Activated B cell treated with CpG ODN at 0.5 μM for 24 hours (primary cell): ENCODE measurements at regions not wholly inside any gene's neighbourhood (a gene's known extent, or its start where the extent isn't known, plus 50 kb on each side); places are given as distances from the start of the nearest gene placed in this dataset.

ENCODE experiments used
- ATAC-seq: fragments of 200-7000 bp; cut with Tn5 transposase; one replicate; pipeline ENCODE4 v1.10.0; 2021; ENCODE audit warnings: low read depth, mild to moderate bottlenecking, moderate library complexity
- CTCF ChIA-PET: fragments of 350-600 bp; sonication (Branson Sonifier 250); formaldehyde crosslinking; loops from one replicate; lab custom pipeline; 2021; ENCODE audit warnings: antibody characterized with exemption; lab: Charles Lee
- POLR2A ChIA-PET: fragments of 350-600 bp; sonication (Branson Sonifier 250); formaldehyde crosslinking; loops from one replicate; lab custom pipeline; 2021; ENCODE audit warnings: antibody characterized with exemption; lab: Charles Lee
- DNase-seq: peaks from one replicate; pipeline ENCODE4 v3.0.0; 2022
- H3K27ac Mint-ChIP-seq: one replicate; pipeline ENCODE4 v1.8.0; 2020; ENCODE audit warnings: mixed read lengths
- H3K27me3 Mint-ChIP-seq: one replicate; pipeline ENCODE4 v1.8.0; 2021; ENCODE audit warnings: mixed read lengths
- H3K36me3 Mint-ChIP-seq: one replicate; pipeline ENCODE4 v1.8.0; 2021; ENCODE audit warnings: low read depth, mixed read lengths
- H3K4me1 Mint-ChIP-seq: one replicate; pipeline ENCODE4 v1.8.0; 2021; ENCODE audit warnings: mixed read lengths
- H3K4me3 Mint-ChIP-seq: one replicate; pipeline ENCODE4 v1.8.0; 2020; ENCODE audit warnings: mild to moderate bottlenecking, mixed read lengths
- H3K9me3 Mint-ChIP-seq: one replicate; pipeline ENCODE4 v1.8.0; 2020; ENCODE audit warnings: mixed read lengths
- intact Hi-C: fragments of 100-400 bp; cut with micrococcal nuclease; formaldehyde crosslinking; loops from one replicate; pipeline ENCODE4 v1.15.1; 2024
- TF ChIP-seq, protein P1 (sequence below): fragments of 200-600 bp; IDR thresholded peaks from one replicate; pipeline ENCODE4 v1.8.0; 2022; ENCODE audit warnings: antibody characterized with exemption, mild to moderate bottlenecking

DNA sequence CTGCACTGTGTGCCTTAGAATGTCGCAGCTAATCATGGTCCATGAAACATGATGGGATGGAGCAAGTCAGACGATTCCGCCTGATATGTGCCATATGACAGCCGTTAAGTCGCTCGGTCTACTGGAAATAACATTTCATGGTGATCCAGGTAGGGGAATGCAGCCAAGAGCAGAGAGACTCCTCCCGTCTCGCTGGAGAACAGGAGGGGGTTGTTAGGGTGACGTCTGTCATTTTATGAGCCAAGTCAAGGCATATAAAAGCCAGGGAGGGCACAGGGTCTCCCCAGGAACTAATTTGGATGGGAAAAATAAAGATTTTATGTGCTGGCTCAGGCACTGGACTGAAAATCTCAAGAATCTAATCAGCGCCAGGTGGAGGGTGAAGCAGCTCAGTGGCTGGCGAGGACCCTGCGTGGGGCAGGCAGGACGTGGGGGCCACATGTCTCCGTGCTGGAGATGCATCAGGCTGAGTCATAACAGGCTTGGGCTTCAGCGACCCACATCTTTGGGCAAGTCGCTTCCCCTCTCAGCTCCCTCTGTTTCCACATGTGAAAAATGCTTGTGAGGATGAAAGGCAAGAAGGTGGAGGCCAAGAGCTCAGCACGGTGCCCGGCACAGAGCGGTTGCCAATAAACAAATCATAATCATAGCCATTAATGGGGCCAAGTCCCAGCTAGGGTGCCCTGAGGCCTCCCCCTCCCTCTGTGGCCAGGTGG is 234.6 kb downstream of the ANKRD60 start:
- Mint-ChIP-seq H3K4me1 (peaks cover 6% of the 10 kb centered on the region), H3K36me3 (no peaks in the 10 kb centered on the region), H3K4me3 (no peak overlapping the region), H3K27me3 (peaks cover 32% of the 10 kb centered on the region), H3K27ac (no peak overlapping the region), H3K9me3 (no peaks in the 10 kb centered on the region)
- intact Hi-C loops: no loop called here
- POLR2A ChIA-PET: no interaction called here
- ATAC-seq (no peak), DNase-seq (no peak)
- CTCF ChIA-PET: no interaction called here
- TF ChIP-seq, protein P1, sequence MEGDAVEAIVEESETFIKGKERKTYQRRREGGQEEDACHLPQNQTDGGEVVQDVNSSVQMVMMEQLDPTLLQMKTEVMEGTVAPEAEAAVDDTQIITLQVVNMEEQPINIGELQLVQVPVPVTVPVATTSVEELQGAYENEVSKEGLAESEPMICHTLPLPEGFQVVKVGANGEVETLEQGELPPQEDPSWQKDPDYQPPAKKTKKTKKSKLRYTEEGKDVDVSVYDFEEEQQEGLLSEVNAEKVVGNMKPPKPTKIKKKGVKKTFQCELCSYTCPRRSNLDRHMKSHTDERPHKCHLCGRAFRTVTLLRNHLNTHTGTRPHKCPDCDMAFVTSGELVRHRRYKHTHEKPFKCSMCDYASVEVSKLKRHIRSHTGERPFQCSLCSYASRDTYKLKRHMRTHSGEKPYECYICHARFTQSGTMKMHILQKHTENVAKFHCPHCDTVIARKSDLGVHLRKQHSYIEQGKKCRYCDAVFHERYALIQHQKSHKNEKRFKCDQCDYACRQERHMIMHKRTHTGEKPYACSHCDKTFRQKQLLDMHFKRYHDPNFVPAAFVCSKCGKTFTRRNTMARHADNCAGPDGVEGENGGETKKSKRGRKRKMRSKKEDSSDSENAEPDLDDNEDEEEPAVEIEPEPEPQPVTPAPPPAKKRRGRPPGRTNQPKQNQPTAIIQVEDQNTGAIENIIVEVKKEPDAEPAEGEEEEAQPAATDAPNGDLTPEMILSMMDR: no peak

GRCh38 chr20:57991211-57991881 is 237.1 kb downstream of the ANKRD60 start:
- H3K36me3 Mint-ChIP-seq: no peaks in the 10 kb centered on the region
- no peaks in the 10 kb centered on the region for H3K9me3 Mint-ChIP-seq
- peaks cover 29% of the 10 kb centered on the region for H3K27me3 Mint-ChIP-seq
- no peak for ATAC-seq
- no peak overlapping the region for H3K27ac Mint-ChIP-seq
- ChIA-PET CTCF (no interaction called here), POLR2A (no interaction called here)
- TF ChIP-seq, protein P1: no peak
- H3K4me3 Mint-ChIP-seq: no peak overlapping the region
- no peak for DNase-seq
- intact Hi-C loops: no loop called here
- H3K4me1 Mint-ChIP-seq: no peaks in the 10 kb centered on the region

- POLR2A ChIA-PET: no interaction called here
- Mint-ChIP-seq H3K36me3 (no peaks in the 10 kb centered on the region), H3K27ac (no peak overlapping the region), H3K4me1 (no peaks in the 10 kb centered on the region), H3K4me3 (no peak overlapping the region), H3K9me3 (no peaks in the 10 kb centered on the region), H3K27me3 (peaks cover 26% of the 10 kb centered on the region)
- intact Hi-C loops: no loop called here
- TF ChIP-seq, protein P1: no peak
- DNase-seq (no peak), ATAC-seq (no peak)
- CTCF ChIA-PET: no interaction called here
These were observed 238.0 kb downstream of the ANKRD60 start for GRCh38 chr20:57990396-57990987.

DNA sequence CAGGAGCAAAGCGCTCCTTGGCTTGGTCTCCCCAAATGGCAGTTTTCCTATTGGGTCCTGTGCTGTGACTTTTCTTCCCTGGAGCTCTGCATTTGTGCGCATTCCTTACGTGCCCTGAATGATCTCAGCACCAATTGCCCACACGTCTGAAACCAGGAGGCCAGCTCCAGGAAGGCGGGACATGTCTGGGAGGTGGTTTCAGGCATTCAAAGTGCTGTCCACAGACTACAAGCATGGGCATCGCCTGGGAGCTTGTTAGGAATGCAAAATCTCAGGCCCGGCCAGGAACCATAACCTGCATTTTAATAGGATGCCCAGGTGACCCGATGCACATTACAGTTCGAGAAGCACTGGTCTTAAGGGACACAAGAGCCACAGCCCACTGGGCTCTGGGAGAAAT is 239.6 kb downstream of the ANKRD60 start:
- no peaks in the 10 kb centered on the region for H3K4me1 Mint-ChIP-seq
- TF ChIP-seq, protein P1: no peak
- H3K27ac Mint-ChIP-seq: no peak overlapping the region
- POLR2A ChIA-PET: no interaction called here
- ATAC-seq: no peak
- H3K36me3 Mint-ChIP-seq: no peaks in the 10 kb centered on the region
- H3K9me3 Mint-ChIP-seq: no peaks in the 10 kb centered on the region
- intact Hi-C loops: no loop called here
- DNase-seq: no peak
- CTCF ChIA-PET: no interaction called here
- peaks cover 20% of the 10 kb centered on the region for H3K27me3 Mint-ChIP-seq
- H3K4me3 Mint-ChIP-seq: no peak overlapping the region

- TF ChIP-seq, protein P1: no peak
- Mint-ChIP-seq H3K36me3 (no peaks in the 10 kb centered on the region), H3K27ac (no peak overlapping the region), H3K4me1 (no peaks in the 10 kb centered on the region), H3K27me3 (peaks cover 16% of the 10 kb centered on the region), H3K4me3 (no peak overlapping the region), H3K9me3 (no peaks in the 10 kb centered on the region)
- CTCF ChIA-PET: no interaction called here
- intact Hi-C loops: no loop called here
- no peak for DNase-seq
- no peak for ATAC-seq
- POLR2A ChIA-PET: no interaction called here
These were observed 240.0 kb downstream of the ANKRD60 start for GRCh38 chr20:57988422-57988821.
